B cell (primary cell): ENCODE measurements at regions not wholly inside any gene's neighbourhood (a gene's known extent, or its start where the extent isn't known, plus 50 kb on each side); places are given as distances from the start of the nearest gene placed in this dataset.

Experiments
- CTCF ChIP-seq: fragments of 200-600 bp; IDR thresholded peaks from one replicate; pipeline ENCODE4 v1.8.0; 2022; ENCODE audit warnings: antibody characterized with exemption, mild to moderate bottlenecking
- EZH2 ChIP-seq: IDR thresholded peaks from 2 replicates; pipeline ENCODE4 v1.6.1; 2012; ENCODE audit warnings: borderline replicate concordance, low read depth, mild to moderate bottlenecking, moderate library complexity, low read length; ENCODE audit not compliant: insufficient read depth, poor library complexity, severe bottlenecking

GRCh38 chr15:70266412-70267121 is 168.8 kb upstream of the TLE3 start:
- TF ChIP-seq CTCF (no peak), EZH2 (no peak)
